K562 (cell line): ENCODE measurements at regions not wholly inside any gene's neighbourhood (a gene's known extent, or its start where the extent isn't known, plus 50 kb on each side); places are given as distances from the start of the nearest gene placed in this dataset.
A peak's percentile ranks its signal among the peaks of the same experiment; 100 is the strongest.

Experiments used
- ATAC-seq: fragments of 200-7000 bp; cut with Tn5 transposase; 3 replicates; pipeline ENCODE4 v1.9.1; 2020; ENCODE audit warnings: moderate library complexity
- BruUV-seq: library from RNA; stranded (reverse); fragments of 400-500 nt; replicated peaks from 2 replicates; lab custom pipeline; 2021; lab: Mats Ljungman, UMichigan
- CTCF ChIA-PET: fragments of 300-600 bp; formaldehyde crosslinking; extraction: SDS; loops from one replicate; lab custom pipeline; 2021; ENCODE audit warnings: low intra/inter-chr PET ratio; lab: Yijun Ruan, JAX
- POLR2A ChIA-PET: fragments of 300-600, 350-650 bp; sonication (Branson Sonifier 250); formaldehyde crosslinking; extraction: SDS; loops from one replicate; lab custom pipeline; 2021; ENCODE audit warnings: antibody characterized with exemption, inconsistent platforms; lab: Yijun Ruan, JAX
- DNase-seq, 4 experiments: peaks; one replicate each; pipeline versions ENCODE4 v3.0.0 to v3.0.0-alpha.2; 2011 to 2018; ENCODE audit warnings: low spot score in 3 of 4, mixed read lengths in 3 of 4; ENCODE audit errors: extremely low read depth in 1 of 4
- FAIRE-seq: peaks from 2 replicates; lab custom pipeline; 2011; peaks lifted over from hg19 to GRCh38; lab: Jason Lieb, UNC
- H2AFZ ChIP-seq: 2 replicates; pipeline ENCODE4 v1.6.0; 2011; ENCODE audit warnings: low read depth, low read length, control low read depth, inconsistent platforms
- H3K27ac ChIP-seq: fragments of 200-600 bp; 3 replicates; pipeline ENCODE4 v1.8.0; 2011; ENCODE audit warnings: low read depth, mild to moderate bottlenecking, control low read depth, inconsistent platforms, low read length, moderate library complexity, mixed read lengths; ENCODE audit errors: extremely low read depth
- H3K27me3 ChIP-seq, 2 experiments: fragments of 300-600 bp in 1 of 2; 2 replicates in 1 of 2; 3 replicates in 1 of 2; pipeline versions ENCODE4 v1.6.0 to v1.8.0; 2011; ENCODE audit warnings: inconsistent platforms in 2 of 2, low read length in 2 of 2, mild to moderate bottlenecking in 1 of 2, mixed read lengths in 1 of 2, moderate library complexity in 1 of 2; ENCODE audit not compliant: control insufficient read depth in 2 of 2, insufficient read depth in 2 of 2
- H3K36me3 ChIP-seq: fragments of 300-600 bp; 3 replicates; pipeline ENCODE4 v1.8.0; 2011; ENCODE audit warnings: mild to moderate bottlenecking, low read length, inconsistent platforms; ENCODE audit not compliant: control insufficient read depth, insufficient read depth
- H3K4me1 ChIP-seq, 2 experiments: fragments of 200-600 bp in 1 of 2; replicated peaks in 1 of 2; 2 replicates in 1 of 2; 3 replicates in 1 of 2; pipeline versions ENCODE4 v1.5.1 to v1.8.0; 2011; ENCODE audit warnings: inconsistent platforms in 2 of 2, low read length in 2 of 2, mild to moderate bottlenecking in 1 of 2, mixed read lengths in 1 of 2, moderate library complexity in 1 of 2; ENCODE audit not compliant: control insufficient read depth in 2 of 2, insufficient read depth in 2 of 2
- H3K4me2 ChIP-seq: 2 replicates; pipeline ENCODE4 v1.6.1; 2011; ENCODE audit warnings: low read length, control low read depth, inconsistent platforms, mixed read lengths; ENCODE audit not compliant: insufficient read depth
- H3K4me3 ChIP-seq: fragments of 200-600 bp; sonication (generic), shearing (Covaris generic); 2 replicates; pipeline ENCODE4 v1.5.1; 2016; ENCODE audit warnings: control low read depth, inconsistent platforms
- H3K79me2 ChIP-seq: fragments of 200-600 bp; 3 replicates; pipeline ENCODE4 v1.8.0; 2011; ENCODE audit warnings: low read length, inconsistent platforms; ENCODE audit not compliant: control insufficient read depth, insufficient read depth
- H3K9ac ChIP-seq, 2 experiments: 2 replicates each; pipeline versions ENCODE4 v1.6.0 to v1.6.1; 2011; ENCODE audit warnings: low read depth in 2 of 2, low read length in 2 of 2, control low read depth in 1 of 2, inconsistent platforms in 1 of 2, mild to moderate bottlenecking in 1 of 2, mixed read lengths in 1 of 2; ENCODE audit not compliant: insufficient read depth in 1 of 2
- H3K9me1 ChIP-seq: one replicate; pipeline ENCODE4 v1.6.0; 2011; ENCODE audit warnings: inconsistent platforms, mild to moderate bottlenecking, low read length, moderate library complexity; ENCODE audit not compliant: control insufficient read depth, insufficient read depth
- H3K9me3 ChIP-seq: replicated peaks from 2 replicates; pipeline ENCODE4 v1.5.1; 2011; ENCODE audit warnings: low read depth, low read length, inconsistent platforms; ENCODE audit not compliant: control insufficient read depth, insufficient read depth
- H4K20me1 ChIP-seq: replicated peaks from 2 replicates; pipeline ENCODE4 v1.6.1; 2011; ENCODE audit warnings: low read length, inconsistent platforms, mixed read lengths; ENCODE audit not compliant: control insufficient read depth, insufficient read depth
- ATF2 ChIP-seq: sonication (generic); formaldehyde crosslinking; IDR thresholded peaks from 2 replicates; pipeline ENCODE4 v1.8.1; 2022; ENCODE audit warnings: missing genetic modification reagents
- CBFA2T2 ChIP-seq: fragments of 450-650 bp; conservative IDR thresholded peaks from 2 replicates; pipeline ENCODE4 v1.6.1; 2017; ENCODE audit warnings: mild to moderate bottlenecking
- FOXP1 ChIP-seq: sonication (generic); formaldehyde crosslinking; IDR thresholded peaks from 2 replicates; pipeline ENCODE4 v1.8.0; 2022; ENCODE audit warnings: mild to moderate bottlenecking, missing genetic modification reagents
- HDAC3 ChIP-seq: fragments of 450-650 bp; IDR thresholded peaks from 2 replicates; pipeline ENCODE4 v1.6.1; 2018; ENCODE audit warnings: borderline replicate concordance, mild to moderate bottlenecking, moderate library complexity; ENCODE audit not compliant: partially characterized antibody
- NFATC3 ChIP-seq: fragments of 450-650 bp; IDR thresholded peaks from 2 replicates; pipeline ENCODE4 v1.6.1; 2017; ENCODE audit warnings: mild to moderate bottlenecking
- PPARD ChIP-seq: fragments of 250-450 bp; sonication (Bioruptor Pico); IDR thresholded peaks from 2 replicates; pipeline ENCODE4 v1.8.0; 2022; ENCODE audit warnings: inconsistent platforms, mild to moderate bottlenecking, moderate library complexity
- PYGO2 ChIP-seq: fragments of 450-650 bp; IDR thresholded peaks from 2 replicates; pipeline ENCODE4 v1.6.1; 2016; ENCODE audit warnings: mild to moderate bottlenecking, missing genetic modification characterization, moderate library complexity, missing compliant biosample characterization
- ZNF384 ChIP-seq: IDR thresholded peaks from 2 replicates; pipeline ENCODE4 v1.6.1; 2012; ENCODE audit warnings: low read depth, low read length, improper control_type of control experiment
- ZNF408 ChIP-seq: fragments of 250-450 bp; sonication (Bioruptor Pico); IDR thresholded peaks from 2 replicates; pipeline ENCODE4 v1.4.0; 2020; ENCODE audit warnings: low read depth, mild to moderate bottlenecking, moderate library complexity
- ZNF644 ChIP-seq: fragments of 200-800 bp; sonication (Bioruptor generic); IDR thresholded peaks from 2 replicates; pipeline ENCODE4 v1.6.1; 2016; ENCODE audit warnings: low read depth, missing genetic modification characterization, missing compliant biosample characterization
- WGBS: fragments of 100-300 bp; shearing (Covaris generic); methylation state at CpG from one replicate; pipeline ENCODE4 v1.1.6; 2016; ENCODE audit warnings: low coverage, mixed read lengths; ENCODE audit not compliant: insufficient coverage; ENCODE audit errors: missing lambda C conversion rate; 5-methylcytosine and 5-hydroxymethylcytosine counted together
- in situ Hi-C: fragments of 300-500 bp; cut with MboI; formaldehyde crosslinking; loops from 4 replicates; pipeline ENCODE4 v1.15.0; 2018; ENCODE audit warnings: inconsistent platforms, mixed read lengths
- intact Hi-C: fragments of 100-400 bp; cut with micrococcal nuclease; formaldehyde crosslinking; loops from 2 replicates; pipeline ENCODE4 v1.14.2; 2022
- TF ChIP-seq, protein P1 (sequence below): fragments of 250-450 bp; sonication (Bioruptor Pico); IDR thresholded peaks from 2 replicates; pipeline ENCODE4 v1.5.1; 2021; ENCODE audit warnings: mild to moderate bottlenecking
- TF ChIP-seq, protein P2 (sequence below): fragments of 450-650 bp; formaldehyde crosslinking; IDR thresholded peaks from 2 replicates; pipeline ENCODE4 v1.4.0; 2020; ENCODE audit warnings: mild to moderate bottlenecking, moderate library complexity
- TF ChIP-seq, protein P3 (sequence below): fragments of 450-650 bp; formaldehyde crosslinking; IDR thresholded peaks from 2 replicates; pipeline ENCODE4 v1.4.0; 2022; ENCODE audit warnings: missing genetic modification characterization

DNA sequence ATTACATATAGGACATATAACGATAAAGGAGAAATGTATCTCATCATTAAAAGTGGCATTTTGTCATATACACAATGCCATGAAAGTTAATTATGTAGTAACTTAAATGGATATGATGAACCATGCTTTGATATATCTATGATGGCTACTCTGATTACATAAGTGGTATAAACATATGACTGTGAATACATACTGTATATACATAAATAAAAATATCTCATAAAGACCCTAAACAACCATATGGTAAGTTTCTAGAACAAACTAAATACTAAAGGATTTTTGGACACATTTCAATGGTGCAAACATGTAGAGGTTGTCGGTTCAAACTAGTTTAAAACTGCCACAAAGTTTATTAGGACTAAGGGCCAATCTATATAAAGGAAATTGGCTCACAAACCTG is 849.6 kb upstream of the INTU start:
- no TSS peak for BruUV-seq
- FAIRE-seq = no peak

More for the DNA sequence above, 849.6 kb upstream of the INTU start:
- in situ Hi-C loops (no loop called here), intact Hi-C loops (no loop called here)
- Histone ChIP-seq H3K9me1 (no peaks in the 10 kb centered on the region), H2AFZ (no peak overlapping the region), H3K4me2 (no peak overlapping the region), H4K20me1 (no peaks in the 10 kb centered on the region), H3K9ac (no peak overlapping the region), H3K36me3 (no peaks in the 10 kb centered on the region; the same call in 1 of the 3 replicates), H3K9me3 (no peaks in the 10 kb centered on the region), H3K4me1 (peaks cover 7 to 10% of the 10 kb centered on the region in 2 experiments), H3K27ac (peak overlapping the region; percentile 1; the same call in 1 of the 3 replicates), H3K79me2 (peaks cover 42% of the 10 kb centered on the region), H3K4me3 (no peak overlapping the region), H3K27me3 (no peaks in the 10 kb centered on the region)
- no peak for TF ChIP-seq ZNF408 (CRISPR knock-in tag)
- TF ChIP-seq PYGO2 = no peak
- TF ChIP-seq, protein P1, sequence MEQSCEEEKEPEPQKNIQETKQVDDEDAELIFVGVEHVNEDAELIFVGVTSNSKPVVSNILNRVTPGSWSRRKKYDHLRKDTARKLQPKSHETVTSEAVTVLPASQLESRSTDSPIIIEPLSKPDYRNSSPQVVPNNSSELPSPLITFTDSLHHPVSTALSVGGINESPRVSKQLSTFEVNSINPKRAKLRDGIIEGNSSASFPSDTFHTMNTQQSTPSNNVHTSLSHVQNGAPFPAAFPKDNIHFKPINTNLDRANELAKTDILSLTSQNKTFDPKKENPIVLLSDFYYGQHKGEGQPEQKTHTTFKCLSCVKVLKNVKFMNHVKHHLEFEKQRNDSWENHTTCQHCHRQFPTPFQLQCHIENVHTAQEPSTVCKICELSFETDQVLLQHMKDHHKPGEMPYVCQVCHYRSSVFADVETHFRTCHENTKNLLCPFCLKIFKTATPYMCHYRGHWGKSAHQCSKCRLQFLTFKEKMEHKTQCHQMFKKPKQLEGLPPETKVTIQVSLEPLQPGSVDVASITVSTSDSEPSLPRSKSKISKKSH (CRISPR knock-in tag) = no peak
- TF ChIP-seq FOXP1 (CRISPR knock-in tag) = no peak
- TF ChIP-seq ZNF644 (tag) = no peak
- no peak for TF ChIP-seq HDAC3
- TF ChIP-seq ATF2 (CRISPR knock-in tag) = no peak
- TF ChIP-seq CBFA2T2 = no peak
- TF ChIP-seq NFATC3 = no peak
- TF ChIP-seq PPARD (CRISPR knock-in tag) = no peak
- TF ChIP-seq, protein P2, sequence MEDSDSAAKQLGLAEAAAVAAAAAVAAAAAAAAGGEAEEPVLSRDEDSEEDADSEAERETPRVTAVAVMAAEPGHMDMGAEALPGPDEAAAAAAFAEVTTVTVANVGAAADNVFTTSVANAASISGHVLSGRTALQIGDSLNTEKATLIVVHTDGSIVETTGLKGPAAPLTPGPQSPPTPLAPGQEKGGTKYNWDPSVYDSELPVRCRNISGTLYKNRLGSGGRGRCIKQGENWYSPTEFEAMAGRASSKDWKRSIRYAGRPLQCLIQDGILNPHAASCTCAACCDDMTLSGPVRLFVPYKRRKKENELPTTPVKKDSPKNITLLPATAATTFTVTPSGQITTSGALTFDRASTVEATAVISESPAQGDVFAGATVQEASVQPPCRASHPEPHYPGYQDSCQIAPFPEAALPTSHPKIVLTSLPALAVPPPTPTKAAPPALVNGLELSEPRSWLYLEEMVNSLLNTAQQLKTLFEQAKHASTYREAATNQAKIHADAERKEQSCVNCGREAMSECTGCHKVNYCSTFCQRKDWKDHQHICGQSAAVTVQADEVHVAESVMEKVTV (CRISPR knock-in tag) = no peak
- TF ChIP-seq ZNF384 = no peak
- TF ChIP-seq, protein P3, sequence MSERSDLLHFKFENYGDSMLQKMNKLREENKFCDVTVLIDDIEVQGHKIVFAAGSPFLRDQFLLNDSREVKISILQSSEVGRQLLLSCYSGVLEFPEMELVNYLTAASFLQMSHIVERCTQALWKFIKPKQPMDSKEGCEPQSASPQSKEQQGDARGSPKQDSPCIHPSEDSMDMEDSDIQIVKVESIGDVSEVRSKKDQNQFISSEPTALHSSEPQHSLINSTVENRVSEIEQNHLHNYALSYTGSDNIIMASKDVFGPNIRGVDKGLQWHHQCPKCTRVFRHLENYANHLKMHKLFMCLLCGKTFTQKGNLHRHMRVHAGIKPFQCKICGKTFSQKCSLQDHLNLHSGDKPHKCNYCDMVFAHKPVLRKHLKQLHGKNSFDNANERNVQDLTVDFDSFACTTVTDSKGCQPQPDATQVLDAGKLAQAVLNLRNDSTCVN (CRISPR knock-in tag) = no peak
- POLR2A ChIA-PET = no interaction called here
- WGBS = 82% methylated on average over 2 of the region's 2 CpGs
- DNase-seq = no peak
- CTCF ChIA-PET = no interaction called here
- ATAC-seq = no peak
